ENCODE measurements at regions not wholly inside any gene's neighbourhood (a gene's known extent, or its start where the extent isn't known, plus 50 kb on each side); places are given as distances from the start of the nearest gene placed in this dataset.

GRCh38 chr1:87720561-87720960, 391.9 kb downstream of the LMO4 start:
- Histone ChIP-seq H3K27ac (no peak overlapping the region), H3K36me3 (no peaks in the 10 kb centered on the region), H3K9me3 (no peaks in the 10 kb centered on the region), H3K4me1 (no peaks in the 10 kb centered on the region), H3K4me3 (no peak overlapping the region), H3K27me3 (no peaks in the 10 kb centered on the region)
- TF ChIP-seq POLR2AphosphoS5 (IDR thresholded peaks at IDR 0.05; ENCODE audit: insufficient read depth in 1 of 2, low read depth in 1 of 2) (no peak), POLR2A (IDR thresholded peaks at IDR 0.05) (no peak), CTCF (IDR thresholded peaks at IDR 0.05) (no peak)
- intact Hi-C loops (cut with DNase I) = no loop called here
- DNase-seq (ENCODE audit: extremely low spot score in 2 of 2) = no peak

- Histone ChIP-seq H3K4me3 (no peak overlapping the region), H3K9me3 (no peaks in the 10 kb centered on the region), H3K27ac (no peak overlapping the region), H3K27me3 (no peaks in the 10 kb centered on the region), H3K36me3 (no peaks in the 10 kb centered on the region), H3K4me1 (no peaks in the 10 kb centered on the region)
- TF ChIP-seq POLR2AphosphoS5 (IDR thresholded peaks at IDR 0.05; ENCODE audit: insufficient read depth in 1 of 2, low read depth in 1 of 2) = no peak
- TF ChIP-seq POLR2A (IDR thresholded peaks at IDR 0.05) = no peak
- no peak for TF ChIP-seq CTCF (IDR thresholded peaks at IDR 0.05)
- intact Hi-C loops (cut with DNase I) = no loop called here
- DNase-seq (ENCODE audit: extremely low spot score in 2 of 2) = no peak
Measured at GRCh38 chr1:87723193-87723592, 394.5 kb downstream of the LMO4 start.

GRCh38 chr1:87728169-87728568, 399.5 kb downstream of the LMO4 start:
- intact Hi-C loops (cut with DNase I) = no loop called here
- no peak overlapping the region for H3K4me3 ChIP-seq
- H3K27ac ChIP-seq = no peak overlapping the region
- no peaks in the 10 kb centered on the region for H3K4me1 ChIP-seq
- no peak for DNase-seq (ENCODE audit: extremely low spot score in 2 of 2)
- H3K36me3 ChIP-seq = no peaks in the 10 kb centered on the region
- H3K9me3 ChIP-seq = no peaks in the 10 kb centered on the region
- no peaks in the 10 kb centered on the region for H3K27me3 ChIP-seq
- no peak for TF ChIP-seq POLR2AphosphoS5 (IDR thresholded peaks at IDR 0.05; ENCODE audit: insufficient read depth in 1 of 2, low read depth in 1 of 2)
- no peak for TF ChIP-seq POLR2A (IDR thresholded peaks at IDR 0.05)
- no peak for TF ChIP-seq CTCF (IDR thresholded peaks at IDR 0.05)

- TF ChIP-seq POLR2A (IDR thresholded peaks at IDR 0.05) = no peak
- TF ChIP-seq POLR2AphosphoS5 (IDR thresholded peaks at IDR 0.05; ENCODE audit: insufficient read depth in 1 of 2, low read depth in 1 of 2) = no peak
- no peak for TF ChIP-seq CTCF (IDR thresholded peaks at IDR 0.05)
- no peak overlapping the region for H3K4me3 ChIP-seq
- H3K27me3 ChIP-seq = no peaks in the 10 kb centered on the region
- no peak overlapping the region for H3K27ac ChIP-seq
- DNase-seq (ENCODE audit: extremely low spot score in 2 of 2) = no peak
- intact Hi-C loops (cut with DNase I) = no loop called here
- H3K4me1 ChIP-seq = no peaks in the 10 kb centered on the region
- H3K9me3 ChIP-seq = no peaks in the 10 kb centered on the region
- no peaks in the 10 kb centered on the region for H3K36me3 ChIP-seq
Measured at GRCh38 chr1:87730274-87731216, 401.9 kb downstream of the LMO4 start.

GRCh38 chr1:87733386-87733785, 404.7 kb downstream of the LMO4 start:
- H3K36me3 ChIP-seq = no peaks in the 10 kb centered on the region
- TF ChIP-seq POLR2A (IDR thresholded peaks at IDR 0.05) (no peak), POLR2AphosphoS5 (IDR thresholded peaks at IDR 0.05; ENCODE audit: insufficient read depth in 1 of 2, low read depth in 1 of 2) (no peak), CTCF (IDR thresholded peaks at IDR 0.05) (no peak)
- no peaks in the 10 kb centered on the region for H3K9me3 ChIP-seq
- H3K4me1 ChIP-seq = no peaks in the 10 kb centered on the region
- no peak for DNase-seq (ENCODE audit: extremely low spot score in 2 of 2)
- intact Hi-C loops (cut with DNase I) = no loop called here
- H3K4me3 ChIP-seq = no peak overlapping the region
- H3K27me3 ChIP-seq = no peaks in the 10 kb centered on the region
- H3K27ac ChIP-seq = no peak overlapping the region
